LoVo (cell line): ENCODE measurements at regions not wholly inside any gene's neighbourhood (a gene's known extent, or its start where the extent isn't known, plus 50 kb on each side); places are given as distances from the start of the nearest gene placed in this dataset.

Source experiments
- DNase-seq: peaks from one replicate; pipeline ENCODE4 v3.0.0-alpha.2; 2016; ENCODE audit warnings: low spot score

DNA sequence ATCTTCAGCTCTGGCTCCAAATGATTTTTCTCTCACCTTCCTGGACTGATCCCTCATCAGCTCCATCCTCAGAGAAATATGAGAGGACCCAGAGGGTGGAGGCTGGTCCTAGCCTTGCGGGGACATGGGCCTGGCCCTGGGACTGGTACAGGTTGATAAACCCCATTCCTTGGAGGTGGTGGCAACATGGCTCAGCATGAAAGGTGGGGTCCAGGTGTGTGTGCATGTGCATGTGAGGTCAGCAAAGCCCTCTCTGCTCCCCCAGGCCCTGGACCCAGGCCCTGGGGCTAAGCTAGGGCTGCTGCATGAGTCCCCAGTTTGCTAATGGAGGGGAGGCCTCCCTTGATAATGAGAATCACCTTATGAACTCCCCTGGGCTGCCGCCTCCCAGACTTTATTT, 363.1 kb downstream of the MATN1 start:
- no peak for DNase-seq

DNA sequence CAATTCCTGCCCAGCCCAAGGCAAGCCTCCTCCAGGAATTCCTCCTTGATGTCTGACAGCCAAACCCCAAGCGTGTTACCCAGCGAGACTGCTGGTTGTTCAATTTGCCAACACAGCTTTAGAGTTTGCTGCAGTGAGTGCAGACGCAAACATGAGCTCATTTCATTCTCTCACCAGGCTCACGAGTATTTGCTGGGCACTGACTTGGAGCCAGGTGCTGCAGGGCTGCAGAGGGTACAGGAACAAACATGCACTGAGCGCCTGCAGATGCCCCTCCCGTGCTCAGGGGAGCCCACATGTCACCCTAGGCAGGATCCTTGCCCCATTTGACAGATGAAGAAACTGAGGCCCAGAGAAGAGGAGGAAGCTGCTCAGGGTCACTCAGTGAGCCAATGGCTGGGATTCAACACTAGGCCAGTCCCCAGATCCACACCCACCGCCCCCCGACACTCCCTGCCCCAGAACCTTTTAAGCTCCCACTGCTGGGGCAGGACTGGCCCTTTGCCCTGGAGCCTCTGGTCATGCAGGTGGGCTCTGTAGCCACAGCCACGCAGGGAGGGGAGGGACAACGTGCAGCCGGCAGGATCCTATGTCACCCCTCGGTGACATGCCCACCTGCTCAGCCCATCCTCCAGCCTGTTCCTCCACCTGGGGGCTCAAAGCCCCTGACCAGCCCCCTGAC, 363.7 kb downstream of the MATN1 start:
- DNase-seq, result no peak

DNA sequence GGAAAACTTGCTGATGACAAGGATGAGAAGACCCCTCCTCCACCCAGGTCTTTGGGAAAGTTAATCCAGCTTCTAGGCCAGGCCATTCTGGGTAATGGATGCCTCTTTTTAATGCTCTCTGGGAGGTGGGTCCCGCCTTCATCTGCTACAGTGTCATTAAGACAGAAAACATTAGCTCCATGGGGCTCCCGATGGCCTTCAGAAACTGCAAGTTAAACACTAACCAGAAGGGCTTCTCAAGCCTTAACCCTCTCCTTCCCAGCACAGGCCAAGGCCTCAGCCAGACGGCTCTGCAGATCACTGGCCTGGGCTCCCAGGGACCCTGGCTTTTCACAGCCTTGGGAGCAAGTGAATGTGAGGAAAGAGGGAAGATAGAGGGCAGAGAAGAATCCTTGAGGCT, 364.9 kb downstream of the MATN1 start:
- DNase-seq, result no peak

DNA sequence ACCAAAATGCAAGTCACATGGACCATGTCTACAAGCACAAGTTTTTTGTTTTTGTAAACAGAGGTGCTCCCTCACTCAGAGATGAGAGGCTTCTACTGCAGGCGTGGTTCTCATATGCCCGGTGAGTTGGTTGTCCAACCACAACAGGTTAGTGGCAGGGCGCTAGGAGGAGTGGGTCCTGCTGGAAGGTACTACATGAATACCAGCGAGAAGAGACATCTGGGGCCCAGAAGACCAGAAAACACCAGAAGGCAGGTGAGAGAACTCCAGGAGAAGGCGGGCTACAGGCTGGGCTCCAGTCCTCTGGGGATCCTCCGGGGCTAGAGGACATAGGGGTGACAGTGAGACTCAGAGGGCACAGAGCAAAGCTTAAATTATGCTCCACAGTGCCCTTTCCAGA, 366.5 kb downstream of the MATN1 start:
- DNase-seq, result no peak

DNA sequence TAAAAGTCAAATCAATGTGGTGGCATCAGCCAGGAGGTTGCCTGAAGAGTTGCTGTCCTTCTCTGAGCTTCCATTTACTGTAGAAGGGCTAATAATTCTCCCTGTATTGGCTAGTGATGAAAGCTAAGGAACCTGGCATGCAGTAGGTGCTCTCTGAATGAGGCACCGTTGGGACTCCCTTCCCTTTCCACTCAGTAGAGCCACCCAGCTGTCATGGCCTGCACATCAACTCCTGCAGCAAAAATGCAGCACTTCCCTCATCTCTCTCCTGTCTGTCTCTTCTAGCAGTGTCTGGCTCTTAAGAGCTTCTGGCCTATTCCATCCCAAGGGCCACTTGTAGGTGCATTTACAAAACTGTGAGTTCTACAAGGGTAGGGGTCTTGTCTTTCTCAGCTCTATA, 369.0 kb downstream of the MATN1 start:
- no peak for DNase-seq

DNA sequence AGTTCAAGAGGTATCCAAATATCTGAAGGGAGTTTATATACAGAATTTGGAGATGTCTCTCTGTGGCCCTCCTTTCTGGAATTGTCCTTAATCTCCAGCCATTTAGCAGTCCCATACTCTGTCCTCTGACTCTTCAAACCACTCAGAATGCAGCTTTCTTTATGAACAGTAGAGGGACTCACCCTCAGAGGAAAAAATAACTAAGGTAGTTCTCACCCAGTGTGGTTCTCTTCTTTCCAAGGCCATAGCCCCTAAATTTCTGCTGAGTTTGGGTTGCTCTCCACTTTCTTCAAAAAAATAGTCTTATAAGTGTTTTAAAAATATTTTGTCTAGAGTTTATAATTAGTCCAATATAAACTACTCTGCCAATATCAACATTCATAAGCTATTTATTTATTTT, 369.7 kb downstream of the MATN1 start:
- no peak for DNase-seq

DNA sequence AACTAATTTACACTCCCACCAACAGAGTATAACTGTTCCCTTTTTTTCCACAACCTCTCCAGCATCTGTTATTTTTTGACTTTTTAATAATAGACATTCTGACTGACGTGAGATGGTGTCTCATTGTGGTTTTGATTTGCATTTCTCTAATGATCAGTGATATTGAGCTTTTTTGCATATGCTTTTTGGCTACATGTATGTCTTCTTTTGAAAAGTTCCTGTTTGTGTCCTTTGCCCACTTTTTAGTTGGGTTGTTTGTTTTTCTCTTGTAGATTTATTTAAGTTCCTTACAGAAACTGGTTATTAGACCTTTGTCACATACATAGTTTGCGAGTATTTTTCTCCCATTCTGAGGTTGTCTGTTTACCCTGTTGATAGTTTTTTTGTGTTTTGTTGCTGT, 375.2 kb downstream of the MATN1 start:
- DNase-seq, result no peak

DNA sequence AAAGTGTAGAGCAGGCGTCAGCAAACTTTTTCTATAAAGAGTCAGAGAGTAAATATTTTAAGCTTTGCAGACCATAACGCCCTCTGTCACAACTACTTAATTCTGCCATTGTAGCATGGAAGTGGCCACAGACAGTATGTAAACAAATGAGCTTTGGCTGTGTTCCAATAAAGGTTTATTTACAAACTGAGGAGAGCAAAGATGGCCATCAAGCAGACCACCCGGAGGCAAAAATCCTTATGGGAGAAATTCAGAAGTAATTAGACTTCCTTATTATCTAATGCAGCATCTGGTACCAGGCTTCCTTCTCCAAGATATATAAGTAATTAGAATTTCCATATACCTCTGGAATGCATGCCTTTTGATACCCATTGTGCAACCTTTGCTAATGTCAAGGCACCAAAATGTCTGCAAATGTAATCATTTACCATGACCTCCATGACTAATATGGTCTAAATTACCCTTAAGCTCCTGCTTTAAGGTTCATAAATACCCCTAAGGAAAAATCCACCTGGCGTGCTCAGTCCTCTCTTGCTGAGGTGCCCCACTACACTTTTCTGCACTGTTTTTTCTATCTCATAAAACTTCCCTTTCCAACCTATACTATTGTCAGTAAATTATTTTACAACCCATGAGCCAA, 377.8 kb downstream of the MATN1 start:
- DNase-seq, result no peak

DNA sequence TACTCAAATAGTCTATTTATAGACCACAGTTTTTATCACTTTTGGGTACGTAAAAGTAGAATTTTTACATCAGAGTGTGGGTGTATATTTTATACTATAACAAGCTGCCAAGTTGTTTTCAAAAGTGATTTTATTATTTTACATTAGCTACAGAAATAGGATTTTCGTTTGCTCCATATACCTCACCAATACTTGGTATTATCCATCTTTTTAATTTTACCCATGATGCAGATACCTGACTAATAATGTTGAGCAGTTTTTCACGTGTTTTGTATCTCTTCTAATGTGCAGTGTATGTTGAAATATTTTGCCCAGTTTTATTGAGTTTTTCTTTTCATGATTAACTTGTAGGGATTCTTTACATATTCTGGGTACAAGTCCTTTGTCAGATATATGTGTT, 379.8 kb downstream of the MATN1 start:
- DNase-seq, result no peak

DNA sequence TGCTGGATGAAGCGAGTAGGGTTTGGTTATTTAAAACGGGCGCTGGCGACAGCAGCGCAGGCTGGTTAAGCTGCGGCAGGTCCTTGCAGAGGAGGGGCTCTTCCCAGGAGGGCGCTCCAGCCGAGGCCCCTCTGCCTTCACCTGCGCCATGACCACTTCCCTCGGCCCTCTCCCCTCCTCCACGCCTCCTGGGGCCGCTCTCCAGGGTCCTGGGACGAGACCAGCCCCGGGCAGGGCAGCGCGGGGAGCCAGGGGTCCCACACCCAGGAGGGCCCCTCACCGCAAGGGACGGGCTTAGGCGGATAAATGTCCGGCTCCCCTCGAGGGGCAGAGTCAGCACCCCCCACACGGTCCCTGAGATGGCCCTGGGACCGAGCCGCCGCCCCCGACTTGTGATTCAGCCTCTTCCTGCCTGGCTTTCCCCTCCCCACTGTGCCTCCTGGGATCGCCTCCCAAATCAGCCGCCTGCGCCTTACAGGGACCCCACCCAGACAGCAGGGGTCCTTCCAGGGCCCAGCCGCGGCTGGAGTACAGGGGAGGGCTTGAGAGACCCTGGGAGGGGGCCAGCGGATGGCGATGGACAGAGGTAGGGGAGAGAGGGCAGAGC, 380.7 kb downstream of the MATN1 start:
- DNase-seq, result no peak

DNA sequence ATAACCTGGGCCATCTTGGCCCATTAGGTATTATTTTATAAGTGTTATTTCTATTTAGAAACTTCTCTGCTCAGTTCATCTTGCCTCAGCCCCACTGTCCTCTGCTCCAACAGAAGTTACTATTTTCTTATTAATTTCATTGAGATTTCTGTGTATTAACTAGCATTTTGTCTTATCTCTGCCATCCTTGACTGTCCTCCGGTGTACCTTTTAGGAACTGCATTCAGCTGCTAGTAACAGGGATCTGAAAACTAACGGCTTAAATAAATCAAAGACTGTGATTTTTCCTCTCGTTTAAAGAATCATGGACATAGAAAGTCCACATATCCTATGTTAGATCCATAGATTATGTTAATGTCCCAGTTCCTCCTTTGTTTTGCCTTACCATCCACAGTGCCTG, 382.5 kb downstream of the MATN1 start:
- DNase-seq, result no peak

DNA sequence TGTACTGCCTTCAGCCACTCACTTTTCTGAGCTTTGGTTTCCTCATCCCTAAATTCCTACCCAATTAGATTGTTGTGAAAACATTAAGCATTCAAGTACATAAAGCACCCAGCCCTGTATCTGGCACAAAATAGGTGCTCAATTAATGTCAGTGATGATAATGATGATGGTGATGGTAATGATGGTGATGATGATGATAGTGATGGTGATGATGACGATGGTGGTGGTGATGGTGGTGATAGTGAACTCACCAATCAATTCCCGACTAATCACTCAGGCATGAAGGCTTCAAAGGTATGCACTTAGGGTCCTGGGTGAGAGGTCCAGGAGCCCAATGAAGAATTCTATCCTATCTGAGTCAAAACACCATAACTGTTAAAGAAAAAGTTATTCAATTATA, 383.5 kb downstream of the MATN1 start:
- no peak for DNase-seq

DNA sequence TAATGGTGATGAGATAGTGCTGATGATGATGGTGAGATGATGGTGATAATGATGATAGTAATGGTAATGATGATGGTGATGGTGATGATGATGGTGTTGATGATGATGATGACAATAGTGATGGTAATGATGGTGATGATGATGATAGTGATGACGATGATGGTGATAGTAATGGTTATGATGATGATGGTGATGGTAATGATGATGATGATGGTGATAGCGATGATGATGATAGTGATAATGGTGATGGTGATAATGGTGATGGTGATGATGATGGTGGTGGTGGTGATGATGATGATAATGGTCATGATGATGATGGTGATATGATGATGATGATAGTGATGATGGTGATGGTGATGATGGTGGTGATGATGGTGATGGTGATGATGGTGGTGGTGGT, 384.6 kb downstream of the MATN1 start:
- DNase-seq, result no peak

DNA sequence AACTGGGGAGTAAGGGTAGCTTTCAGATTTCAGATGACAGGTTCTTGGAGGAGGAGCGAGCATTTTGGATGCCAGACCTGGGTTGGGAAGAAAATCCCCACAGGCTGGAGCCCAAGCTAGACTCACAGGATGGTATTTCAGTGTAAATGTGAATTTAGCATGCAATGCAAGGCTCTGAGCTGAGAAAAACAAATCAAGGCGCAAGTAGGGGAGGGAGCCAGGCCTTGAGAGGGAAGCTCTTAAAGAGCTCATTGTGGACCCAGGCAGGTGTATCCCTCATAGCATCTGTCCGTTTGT, 386.1 kb downstream of the MATN1 start:
- no peak for DNase-seq

DNA sequence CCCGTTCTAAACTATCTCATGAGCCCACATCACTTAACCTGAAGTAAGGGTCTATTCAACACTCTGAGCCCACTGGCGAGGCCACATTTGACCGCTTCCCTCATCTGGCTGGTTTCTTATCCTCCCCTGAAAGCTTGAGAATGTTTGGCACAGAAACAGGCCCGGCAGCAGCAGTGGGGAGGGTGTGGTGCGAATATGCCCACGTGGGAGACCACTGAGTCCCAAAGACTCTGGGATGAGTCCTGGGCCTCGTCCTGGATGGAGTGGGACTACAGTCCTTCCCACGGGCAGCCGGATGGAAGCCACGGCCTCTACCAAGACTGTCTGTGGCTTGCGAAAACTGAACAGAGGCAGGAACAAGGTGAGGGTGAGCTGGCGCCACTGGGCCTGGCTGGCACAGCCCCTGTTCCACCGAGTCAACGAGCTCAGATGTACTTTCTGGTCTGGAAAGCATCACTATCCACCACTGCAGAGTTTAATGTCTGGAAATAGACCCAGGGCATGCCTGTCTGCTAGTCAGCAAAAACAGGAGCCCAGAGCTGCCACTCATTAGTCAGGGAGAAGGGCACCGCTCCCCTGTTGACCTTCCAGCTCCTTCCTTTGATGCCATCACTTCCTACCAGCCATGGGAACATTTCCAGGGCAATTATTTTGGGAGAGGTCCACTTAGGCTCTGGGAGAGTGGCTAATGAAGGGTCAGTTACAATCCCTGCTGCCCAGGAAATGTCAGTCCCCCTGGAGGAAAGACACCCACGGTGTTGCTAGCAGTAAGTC, 386.6 kb downstream of the MATN1 start:
- DNase-seq, result no peak

DNA sequence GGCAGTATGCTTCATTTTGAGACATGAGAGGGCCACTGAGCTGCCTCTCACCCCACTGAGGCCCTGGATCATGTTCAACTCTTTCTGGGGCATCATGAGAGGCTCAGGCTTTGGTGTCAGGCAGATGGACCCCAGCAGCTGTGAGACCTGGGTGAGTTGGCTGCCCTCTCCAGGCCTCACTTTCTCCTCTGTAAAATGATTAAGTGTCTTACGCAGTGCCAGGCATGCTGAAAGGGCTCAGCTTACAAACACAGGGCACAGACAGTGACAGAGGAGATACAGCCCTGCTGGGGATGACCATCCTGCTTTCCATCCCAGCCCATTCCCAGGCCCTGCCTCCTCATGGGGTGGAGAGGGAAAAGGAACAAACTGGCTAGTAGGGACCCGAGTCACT, 387.4 kb downstream of the MATN1 start:
- no peak for DNase-seq

DNA sequence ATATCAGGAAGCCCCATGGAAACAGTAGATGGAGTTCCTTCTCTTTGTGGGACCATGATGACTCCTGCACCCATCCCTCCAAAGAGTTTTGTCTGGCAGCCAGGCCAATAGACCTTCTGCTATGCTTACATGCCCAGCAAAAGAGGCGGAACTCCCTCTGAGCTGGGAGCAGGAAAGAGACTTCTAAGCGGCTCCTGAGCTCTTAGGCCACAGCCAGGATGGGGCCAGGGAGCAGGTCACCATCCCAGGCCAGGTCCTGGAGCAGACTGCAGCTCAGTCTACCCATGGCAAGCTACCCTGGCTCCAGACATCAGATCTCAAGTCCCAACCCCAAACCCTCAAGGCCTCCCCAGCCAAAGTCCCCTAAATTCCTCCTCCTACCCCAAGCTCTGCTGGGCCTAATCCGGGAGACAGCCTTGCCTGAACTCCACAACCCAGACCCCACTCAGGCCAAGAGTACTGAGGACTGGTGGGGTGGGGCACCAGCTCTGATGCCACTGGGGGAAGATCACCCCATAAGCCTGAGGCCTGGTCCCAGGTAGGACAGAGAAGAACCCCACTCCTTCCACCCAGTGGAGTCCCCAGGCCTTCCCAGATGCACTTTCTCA, 387.9 kb downstream of the MATN1 start:
- DNase-seq, result no peak

DNA sequence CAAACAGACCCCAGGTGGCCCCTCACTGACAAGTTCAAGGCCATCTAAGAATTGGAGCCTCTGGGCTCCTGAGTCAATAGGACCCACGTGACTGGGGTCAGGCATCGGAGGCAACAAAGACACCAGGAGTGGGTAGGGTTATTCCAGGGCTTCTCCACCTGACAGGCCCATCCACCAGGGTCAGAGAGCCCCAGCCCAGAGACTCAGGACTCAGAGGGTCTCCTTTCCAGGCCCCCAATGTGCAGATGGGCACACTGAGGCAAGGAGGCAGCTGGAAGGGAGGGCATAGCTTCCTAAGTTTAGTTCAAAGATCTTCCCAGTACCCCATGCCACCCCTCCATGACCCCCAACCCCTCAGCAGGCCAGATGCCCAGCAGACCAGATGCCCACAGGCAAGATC, 388.6 kb downstream of the MATN1 start:
- DNase-seq, result no peak

DNA sequence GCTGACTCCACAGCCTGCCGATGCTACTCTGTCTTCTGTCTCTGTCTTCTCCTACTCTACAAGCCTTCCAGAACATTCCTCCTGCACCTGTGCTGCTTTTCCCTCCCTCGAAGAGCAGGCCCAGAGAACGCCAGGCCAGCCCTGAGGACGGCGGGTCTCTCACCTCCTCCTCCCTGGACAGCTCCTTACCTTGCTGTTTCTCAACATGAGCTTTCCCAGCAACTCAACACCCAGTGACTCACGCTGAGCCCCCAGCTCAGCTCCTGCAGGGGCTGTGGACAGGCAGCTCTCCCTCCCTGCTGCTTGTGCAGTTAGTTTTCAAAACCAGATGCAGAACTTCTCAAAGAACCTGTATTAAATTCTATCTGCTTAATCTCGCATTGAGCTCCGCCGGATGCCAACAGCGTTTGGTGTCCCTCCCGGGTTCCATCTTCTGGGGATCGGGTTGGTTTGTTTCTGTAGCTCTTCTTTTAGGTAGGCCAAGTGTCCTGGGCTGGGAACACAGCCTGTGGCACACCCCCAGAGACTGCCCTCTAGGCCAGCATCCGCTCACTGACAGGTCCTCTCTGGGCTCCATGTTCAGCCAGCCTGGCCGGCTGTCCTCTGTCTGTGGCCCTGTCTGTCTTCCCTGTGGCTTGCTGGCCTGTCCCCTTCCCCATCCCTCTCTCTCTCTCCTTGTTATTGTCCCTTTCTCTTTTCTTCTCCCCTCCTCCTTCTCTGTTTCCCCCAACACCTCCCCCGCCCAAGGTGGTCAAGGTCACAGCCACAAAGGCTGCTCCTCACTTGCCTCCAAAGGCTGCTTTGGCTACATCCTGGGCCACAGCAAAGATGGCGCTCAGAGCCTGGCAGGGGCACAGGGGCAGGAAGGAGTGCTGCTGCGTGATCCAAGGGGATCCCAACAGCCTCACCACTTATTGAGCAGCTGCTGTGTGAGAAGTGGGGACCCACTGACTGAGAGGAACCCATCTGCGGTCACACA, 391.0 kb downstream of the MATN1 start:
- no peak for DNase-seq

DNA sequence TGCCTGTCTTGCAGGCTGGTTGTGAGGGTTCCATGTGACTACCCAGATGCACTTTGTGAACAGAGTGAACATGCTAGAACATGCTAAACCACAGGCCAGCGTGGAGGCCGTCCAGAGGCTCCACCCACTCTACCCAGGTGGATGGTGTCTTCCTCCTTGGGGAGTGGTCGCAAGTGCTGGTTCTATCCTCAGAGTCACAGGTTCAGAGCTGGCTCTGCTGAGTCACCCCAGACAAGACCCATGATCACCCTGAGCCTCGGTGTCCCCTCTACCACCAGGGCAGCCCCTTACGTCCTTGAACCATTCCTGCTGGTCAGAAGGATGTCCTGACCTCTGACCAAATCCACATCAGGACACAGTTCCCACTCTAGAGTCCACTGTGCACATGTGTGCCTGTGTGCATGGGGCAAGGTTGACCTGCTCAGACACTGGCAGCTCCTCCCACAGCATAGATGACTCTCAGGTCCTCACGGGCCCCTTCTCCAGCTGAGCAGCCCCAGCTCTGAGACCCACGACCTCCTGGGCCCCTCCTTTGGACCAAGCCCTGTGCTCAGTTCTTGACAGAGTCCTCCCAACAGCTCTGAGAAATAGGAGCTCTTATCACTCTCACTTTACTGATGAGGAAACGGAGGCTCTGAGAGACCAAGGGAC, 391.8 kb downstream of the MATN1 start:
- no peak for DNase-seq

DNA sequence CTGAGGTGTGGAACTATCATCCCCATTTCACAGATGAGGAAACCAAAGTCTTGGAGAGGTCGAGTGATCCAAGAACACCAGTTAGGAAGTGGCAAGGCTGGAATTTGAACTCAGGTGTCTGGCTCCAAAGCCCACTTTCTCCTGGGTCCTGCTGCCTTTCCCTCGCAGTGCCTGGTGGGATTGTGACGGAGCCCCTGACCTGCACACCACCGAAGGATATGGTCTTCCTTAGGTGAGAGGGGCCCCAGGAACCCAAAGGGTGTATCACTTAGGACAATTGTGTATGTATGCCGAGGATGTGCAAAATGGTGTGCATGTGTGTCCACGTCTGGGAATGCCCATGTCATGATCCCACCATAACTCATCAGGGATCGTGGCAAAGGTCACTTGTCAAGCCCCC, 392.7 kb downstream of the MATN1 start:
- DNase-seq, result no peak
